ENCODE measurements at regions not wholly inside any gene's neighbourhood (a gene's known extent, or its start where the extent isn't known, plus 50 kb on each side); places are given as distances from the start of the nearest gene placed in this dataset.

DNA sequence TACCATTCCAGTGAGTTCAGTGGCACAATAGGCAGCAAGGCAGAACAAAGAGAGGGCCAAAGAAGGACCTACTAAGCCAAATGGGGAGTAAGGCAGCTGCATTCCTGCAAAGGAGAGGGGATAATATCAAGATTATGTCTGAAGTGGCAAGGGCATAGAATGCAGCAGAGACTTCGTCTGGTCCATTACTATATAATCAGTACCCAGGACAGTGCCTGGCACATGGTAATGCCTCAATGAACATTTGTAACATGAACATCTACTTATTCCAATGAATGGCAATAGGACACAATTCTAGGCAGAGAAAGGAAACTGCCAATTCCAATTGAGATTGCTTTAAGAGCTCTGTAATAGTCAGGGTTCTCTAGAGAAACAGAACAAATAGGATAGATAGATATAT is 82.1 kb upstream of the STAC start:
- no peak overlapping the region for H3K9ac ChIP-seq (replicated peaks in 1 of 4; ENCODE audit: extremely low read depth in 1 of 4, low read depth in 3 of 4, low read length in 3 of 4)
- H2AFZ ChIP-seq (ENCODE audit: low read length): no peak overlapping the region
- no peaks in the 10 kb centered on the region for H3K79me2 ChIP-seq (ENCODE audit: control insufficient read depth in 1 of 2, insufficient read depth in 2 of 2, low read length in 2 of 2)
- no peak overlapping the region for H3K27ac ChIP-seq (ENCODE audit: low read depth, low read length)
- H4K20me1 ChIP-seq (replicated peaks in 1 of 2; ENCODE audit: control insufficient read depth in 1 of 2, insufficient read depth in 2 of 2, low read length in 2 of 2): no peaks in the 10 kb centered on the region
- DNase-seq (ENCODE audit: low read depth in 1 of 2, low spot score in 2 of 2) (no peak), FAIRE-seq (no peak)
- 0 out of 7 replicates have a peak, but pooled peaks cover 0 to 2% (median 0%) of the 10 kb centered on the region in 4 experiments for H3K4me1 ChIP-seq (replicated peaks in 1 of 4; ENCODE audit: control insufficient read depth in 3 of 4, insufficient read depth in 4 of 4, low read length in 3 of 4)
- H3K4me3 ChIP-seq (ENCODE audit: extremely low read depth in 1 of 4, insufficient read depth in 2 of 4, low read depth in 3 of 4, low read length in 4 of 4): no peak overlapping the region
- no peak overlapping the region for H4K91ac ChIP-seq (replicated peaks; ENCODE audit: insufficient read length, low read length)
- no peak overlapping the region for H3K4ac ChIP-seq (replicated peaks; ENCODE audit: insufficient read length, low read depth, low read length)
- H3K23ac ChIP-seq (ENCODE audit: insufficient read length): no peak overlapping the region
- H3K23me2 ChIP-seq (ENCODE audit: low read depth, low read length): no peaks in the 10 kb centered on the region
- H3K36me3 ChIP-seq (ENCODE audit: control insufficient read depth in 2 of 4, insufficient read depth in 4 of 4, low read length in 3 of 4): no peaks in the 10 kb centered on the region
- no peaks in the 10 kb centered on the region for H3K79me1 ChIP-seq (ENCODE audit: low read depth, low read length)
- H3K9me3 ChIP-seq (ENCODE audit: insufficient read depth in 2 of 2, low read depth in 1 of 2, low read length in 1 of 2): no peaks in the 10 kb centered on the region
- no peak overlapping the region for H2BK20ac ChIP-seq (ENCODE audit: low read length)
- no peak overlapping the region for H2BK120ac ChIP-seq (replicated peaks; ENCODE audit: low read depth, low read length)
- 100% methylated on average over 1 of the region's 1 CpG; no CpG with 5 or more reads in 1 of the 2 experiments for WGBS, 2 experiments (ENCODE audit: extremely low coverage in 1 of 2, insufficient coverage in 1 of 2, insufficient read length in 1 of 2, insufficient replicate concordance in 2 of 2, low coverage in 1 of 2, low lambda C conversion rate in 2 of 2, missing lambda C conversion rate in 1 of 2)
- no peak overlapping the region for H3K14ac ChIP-seq (ENCODE audit: insufficient read length)
- no peak overlapping the region for H3K56ac ChIP-seq (replicated peaks; ENCODE audit: insufficient read length, low read depth, low read length)
- H3K4me2 ChIP-seq (ENCODE audit: insufficient read depth in 1 of 2, low read depth in 2 of 2, low read length in 2 of 2): no peak overlapping the region
- ChIA-PET CTCF (ENCODE audit: partially characterized antibody) (interaction anchor here (0.5 to 1.1 kb wide), 3 partner anchors 9 to 570 kb away, joined by 4 to 5 read pairs (median 4); no protein-coding TSS in a partner anchor), POLR2A (ENCODE audit: partially characterized antibody) (no interaction called here)
- no peak overlapping the region for H4K8ac ChIP-seq (ENCODE audit: extremely low read depth, insufficient read depth, low read length)
- no peak overlapping the region for H2AK5ac ChIP-seq (ENCODE audit: low read depth, low read length)
- H4K5ac ChIP-seq (ENCODE audit: insufficient read length, low read depth, low read length): no peak overlapping the region
- H3K27me3 ChIP-seq (replicated peaks in 1 of 4; ENCODE audit: control insufficient read depth in 3 of 4, extremely low read depth in 1 of 4, insufficient read depth in 3 of 4, low read length in 3 of 4): no peaks in the 10 kb centered on the region
- H2BK5ac ChIP-seq (ENCODE audit: low read depth, low read length): no peak overlapping the region
- H2BK12ac ChIP-seq (ENCODE audit: low read depth, low read length): no peak overlapping the region
- H2BK15ac ChIP-seq (ENCODE audit: low read length): no peak overlapping the region
- no peak overlapping the region for H3K18ac ChIP-seq (ENCODE audit: extremely low read depth, low read length)
- TF ChIP-seq ZNF274 (IDR thresholded peaks at IDR 0.05; ENCODE audit: borderline replicate concordance, extremely low read depth, low read length): no peak
- TF ChIP-seq CHD1 (IDR thresholded peaks at IDR 0.05; ENCODE audit: low read depth, low read length): no peak
- TF ChIP-seq CBX8 (IDR thresholded peaks at IDR 0.05; ENCODE audit: borderline replicate concordance, low read depth, low read length): no peak
- no peak for TF ChIP-seq CTBP2 (IDR thresholded peaks at IDR 0.05; ENCODE audit: borderline replicate concordance, insufficient read depth, insufficient read length, low read length)
- TF ChIP-seq SIRT6 (IDR thresholded peaks at IDR 0.05; ENCODE audit: low read length): no peak
- TF ChIP-seq MAFK (IDR thresholded peaks at IDR 0.05; ENCODE audit: low read depth, low read length): no peak
- TF ChIP-seq, protein P1, sequence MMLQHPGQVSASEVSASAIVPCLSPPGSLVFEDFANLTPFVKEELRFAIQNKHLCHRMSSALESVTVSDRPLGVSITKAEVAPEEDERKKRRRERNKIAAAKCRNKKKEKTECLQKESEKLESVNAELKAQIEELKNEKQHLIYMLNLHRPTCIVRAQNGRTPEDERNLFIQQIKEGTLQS (IDR thresholded peaks at IDR 0.05; ENCODE audit: insufficient read depth, low read depth, low read length): no peak
- no peak for TF ChIP-seq TBP (IDR thresholded peaks at IDR 0.05; ENCODE audit: low read depth, low read length)

Data from H1 (cell line).